GDM1 (cell line): ENCODE measurements at regions not wholly inside any gene's neighbourhood (a gene's known extent, or its start where the extent isn't known, plus 50 kb on each side); places are given as distances from the start of the nearest gene placed in this dataset.

Experiments used
- DNase-seq: peaks from one replicate; lab custom pipeline; 2025; lab: John Stamatoyannopoulos, UW

DNA sequence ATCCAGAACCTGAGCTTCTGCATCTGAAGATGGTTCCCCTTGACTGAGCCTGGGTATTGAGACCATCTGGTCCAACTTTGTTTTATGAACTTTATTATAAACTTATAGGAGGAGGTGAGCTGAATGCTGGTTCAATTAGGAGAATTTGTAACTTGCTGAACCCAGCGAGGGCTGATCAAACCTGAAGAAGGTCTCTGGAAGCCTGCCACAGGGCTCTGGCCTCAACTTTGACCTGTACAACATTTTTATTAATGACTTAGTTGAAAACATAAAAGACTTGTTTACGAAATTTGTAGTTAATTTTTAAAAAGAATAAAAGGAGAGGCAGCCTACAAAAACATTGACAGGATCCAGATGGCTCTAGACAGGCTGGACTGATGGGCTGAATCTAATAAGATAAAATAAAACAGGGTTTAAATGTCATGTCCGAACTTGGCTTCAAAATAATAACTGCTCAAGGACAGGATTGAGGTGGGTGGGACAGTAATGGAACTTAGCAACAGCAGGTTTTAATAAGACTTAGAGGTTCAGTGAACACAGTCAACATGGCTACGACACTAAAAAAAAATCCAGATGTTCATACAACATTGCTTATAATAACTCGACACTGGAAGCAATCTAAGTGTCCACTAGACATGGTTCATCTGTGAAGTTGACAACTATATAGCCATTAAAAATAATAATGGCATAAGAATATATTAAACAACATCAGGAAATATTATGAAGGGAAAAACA is 53.4 kb upstream of the GJB5 start:
- DNase-seq, result no peak
